NB4 (cell line): ENCODE measurements at regions not wholly inside any gene's neighbourhood (a gene's known extent, or its start where the extent isn't known, plus 50 kb on each side); places are given as distances from the start of the nearest gene placed in this dataset.

Experiments
- CTCF ChIP-seq: IDR thresholded peaks from one replicate; pipeline ENCODE4 v1.5.1; 2012; ENCODE audit warnings: low read depth, low read length
- MYC ChIP-seq: IDR thresholded peaks from 2 replicates; pipeline ENCODE4 v1.6.1; 2011; ENCODE audit warnings: low read depth, low read length
- POLR2A ChIP-seq: IDR thresholded peaks from 2 replicates; pipeline ENCODE4 v1.6.1; 2011; ENCODE audit warnings: mild to moderate bottlenecking; ENCODE audit not compliant: insufficient read length; ENCODE audit errors: extremely low read depth
- TF ChIP-seq, protein P1 (sequence below): IDR thresholded peaks from 2 replicates; pipeline ENCODE4 v1.6.1; 2011; ENCODE audit warnings: low read depth, low read length

GRCh38 chr3:187498211-187498724 lies 130.1 kb downstream of the RTP4 start:
- TF ChIP-seq CTCF, result no peak
- TF ChIP-seq POLR2A, result no peak
- TF ChIP-seq MYC, result no peak
- TF ChIP-seq, protein P1, sequence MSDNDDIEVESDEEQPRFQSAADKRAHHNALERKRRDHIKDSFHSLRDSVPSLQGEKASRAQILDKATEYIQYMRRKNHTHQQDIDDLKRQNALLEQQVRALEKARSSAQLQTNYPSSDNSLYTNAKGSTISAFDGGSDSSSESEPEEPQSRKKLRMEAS, result no peak
